NOMO-1 treated with dmso at 0.1 percent for 144 hours (cell line): ENCODE measurements at regions not wholly inside any gene's neighbourhood (a gene's known extent, or its start where the extent isn't known, plus 50 kb on each side); places are given as distances from the start of the nearest gene placed in this dataset.

Source experiments
- DNase-seq: peaks from one replicate; lab custom pipeline; 2025; ENCODE audit not compliant: unreplicated experiment; lab: John Stamatoyannopoulos, UW

GRCh38 chr16:51922476-51922875, 624.5 kb downstream of the TOX3 start:
- DNase-seq: no peak

GRCh38 chr16:51919736-51920135, 627.2 kb downstream of the TOX3 start:
- DNase-seq: no peak

GRCh38 chr16:51916814-51917213, 630.1 kb downstream of the TOX3 start:
- no peak for DNase-seq

GRCh38 chr16:51916231-51916630, 630.7 kb downstream of the TOX3 start:
- no peak for DNase-seq

- no peak for DNase-seq
Observed at GRCh38 chr16:51907680-51908079, 639.3 kb downstream of the TOX3 start.

GRCh38 chr16:51900221-51900780, 646.6 kb downstream of the TOX3 start:
- DNase-seq: no peak

GRCh38 chr16:51898872-51899271, 648.1 kb downstream of the TOX3 start:
- no peak for DNase-seq

GRCh38 chr16:51896013-51896412, 650.9 kb downstream of the TOX3 start:
- no peak for DNase-seq

GRCh38 chr16:51892293-51893007, 654.5 kb downstream of the TOX3 start:
- DNase-seq: no peak

- no peak for DNase-seq
Observed at GRCh38 chr16:51888534-51888933, 658.4 kb downstream of the TOX3 start.

- no peak for DNase-seq
Observed at GRCh38 chr16:51888016-51888415, 658.9 kb downstream of the TOX3 start.

- no peak for DNase-seq
Observed at GRCh38 chr16:51886456-51886855, 660.5 kb downstream of the TOX3 start.

- DNase-seq: no peak
Observed at GRCh38 chr16:51884773-51885172, 662.2 kb downstream of the TOX3 start.

- DNase-seq: no peak
Observed at GRCh38 chr16:51881731-51882130, 665.2 kb downstream of the TOX3 start.

- DNase-seq: no peak
Observed at GRCh38 chr16:51880776-51881175, 666.2 kb downstream of the TOX3 start.

GRCh38 chr16:51877686-51878085, 669.3 kb downstream of the TOX3 start:
- DNase-seq: no peak

- no peak for DNase-seq
Observed at GRCh38 chr16:51876934-51877333, 670.0 kb downstream of the TOX3 start.

GRCh38 chr16:51876601-51876875, 670.4 kb downstream of the TOX3 start:
- no peak for DNase-seq

GRCh38 chr16:51875834-51876600, 670.9 kb downstream of the TOX3 start:
- DNase-seq: no peak

GRCh38 chr16:51872524-51872923, 674.4 kb downstream of the TOX3 start:
- DNase-seq: no peak

GRCh38 chr16:51870296-51870854, 676.6 kb downstream of the TOX3 start:
- DNase-seq: no peak

GRCh38 chr16:51869176-51869575, 677.8 kb downstream of the TOX3 start:
- DNase-seq: no peak
